Stimulated activated CD4-positive, alpha-beta T cell treated with anti-CD3 and anti-CD28 coated beads, TNF-alpha, amount 100 ng/mL, for 4 hours (primary cell): ENCODE measurements at regions not wholly inside any gene's neighbourhood (a gene's known extent, or its start where the extent isn't known, plus 50 kb on each side); places are given as distances from the start of the nearest gene placed in this dataset.
"Not testable (repeated sequence)": the region's sequence is repeated elsewhere in the genome, so short reads cannot be mapped to it uniquely, and the experiment has no call there.

Experiments used
- DNase-seq, 3 experiments: peaks; one replicate each; pipeline ENCODE4 v3.0.0-alpha.2; 2020; ENCODE audit warnings: low read depth in 3 of 3

DNA sequence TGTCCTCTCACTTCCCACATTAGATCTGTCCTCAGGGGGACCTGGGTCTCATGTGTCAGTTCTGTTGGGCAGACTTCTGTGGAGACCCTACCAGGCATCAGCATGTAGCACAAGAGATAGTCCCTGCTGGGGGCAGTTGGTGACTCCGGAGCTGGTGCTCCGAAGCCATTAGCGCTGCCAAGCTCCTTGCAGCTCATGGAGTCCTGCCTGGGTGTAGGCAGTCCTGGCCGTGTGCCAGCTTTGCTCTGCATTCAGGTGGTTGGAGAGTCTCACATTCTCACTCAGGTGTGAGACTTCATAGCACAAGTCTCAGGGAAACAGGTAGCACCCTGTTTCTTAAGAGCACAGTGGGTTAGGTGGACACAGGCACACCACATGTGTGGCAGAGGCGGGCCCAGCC lies 202.3 kb downstream of the LIPI start:
- not testable (repeated sequence) for DNase-seq

DNA sequence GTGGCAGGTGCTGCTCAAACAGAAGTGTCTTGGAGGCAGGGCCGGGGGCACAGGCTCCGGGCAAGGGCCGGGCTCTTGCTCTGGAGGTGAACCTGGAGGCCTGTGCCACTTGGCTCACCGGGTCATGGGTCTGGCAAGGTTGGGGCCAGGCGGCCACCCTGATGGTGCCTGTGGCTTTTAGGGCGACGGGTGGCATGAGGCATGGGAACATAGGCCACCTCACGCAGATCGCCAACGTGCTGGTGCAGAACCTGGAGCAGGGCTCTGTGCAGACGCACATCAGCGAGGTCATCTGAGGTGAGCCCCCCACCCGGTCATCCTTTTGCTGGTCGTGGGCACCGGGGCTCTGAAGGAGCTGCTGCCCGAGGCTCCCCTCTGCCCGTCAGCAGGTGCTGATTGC lies 202.7 kb downstream of the LIPI start:
- not testable (repeated sequence) for DNase-seq

- DNase-seq, result not testable (repeated sequence)
Measured at GRCh38 chr21:14006144-14006543, 204.6 kb downstream of the LIPI start.

DNA sequence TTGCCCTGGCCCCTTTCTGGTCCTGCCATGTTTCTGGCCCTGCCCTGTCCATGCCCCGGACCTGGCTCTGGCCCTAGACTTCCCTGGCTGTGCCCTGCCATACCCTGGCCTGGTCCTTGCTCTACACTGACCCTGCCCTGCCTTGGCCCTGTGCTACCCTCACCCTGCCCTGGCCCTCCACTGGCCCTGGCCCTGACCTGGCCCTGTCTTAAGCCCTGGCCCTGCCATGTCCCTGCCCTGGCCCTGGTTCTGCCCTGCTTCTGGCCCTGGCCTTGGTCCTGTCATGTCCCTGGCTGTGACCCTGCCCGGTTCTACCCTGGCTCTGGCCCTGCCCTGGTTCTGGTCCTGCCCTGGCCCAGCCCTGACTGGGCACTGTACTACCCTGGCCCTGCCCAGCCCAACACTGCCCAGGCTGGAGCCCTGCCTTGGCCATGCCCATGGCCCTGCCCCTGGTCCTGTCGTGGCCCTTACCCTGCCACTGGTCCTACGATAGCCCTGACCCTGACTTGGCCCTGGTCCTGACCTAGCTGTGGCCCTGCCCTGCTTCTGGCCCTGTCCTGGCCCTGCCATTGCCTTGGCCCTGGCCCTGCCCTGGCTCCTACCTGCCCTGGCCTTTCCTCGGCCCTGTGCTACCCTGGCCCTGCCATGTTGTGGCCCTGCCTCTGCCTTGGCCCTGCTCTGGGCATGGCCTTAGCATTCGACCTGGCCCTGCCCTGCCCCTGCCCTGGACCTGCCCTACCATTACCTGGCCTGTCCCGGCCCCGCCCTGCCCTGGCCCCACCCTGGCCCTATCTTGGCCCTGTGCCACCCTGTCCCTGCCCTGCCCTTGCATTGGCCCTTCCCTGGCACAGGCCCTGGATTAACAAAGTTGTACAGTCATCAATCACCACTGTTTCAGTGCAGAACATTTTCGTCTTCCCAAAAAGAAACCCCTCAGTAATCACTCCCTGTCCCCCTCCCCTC lies 223.5 kb downstream of the LIPI start:
- DNase-seq, result not testable (repeated sequence)

- not testable (repeated sequence) for DNase-seq
Measured at GRCh38 chr21:13985865-13986863, 224.6 kb downstream of the LIPI start.

- DNase-seq, result not testable (repeated sequence)
Measured at GRCh38 chr21:13985137-13985864, 225.5 kb downstream of the LIPI start.

DNA sequence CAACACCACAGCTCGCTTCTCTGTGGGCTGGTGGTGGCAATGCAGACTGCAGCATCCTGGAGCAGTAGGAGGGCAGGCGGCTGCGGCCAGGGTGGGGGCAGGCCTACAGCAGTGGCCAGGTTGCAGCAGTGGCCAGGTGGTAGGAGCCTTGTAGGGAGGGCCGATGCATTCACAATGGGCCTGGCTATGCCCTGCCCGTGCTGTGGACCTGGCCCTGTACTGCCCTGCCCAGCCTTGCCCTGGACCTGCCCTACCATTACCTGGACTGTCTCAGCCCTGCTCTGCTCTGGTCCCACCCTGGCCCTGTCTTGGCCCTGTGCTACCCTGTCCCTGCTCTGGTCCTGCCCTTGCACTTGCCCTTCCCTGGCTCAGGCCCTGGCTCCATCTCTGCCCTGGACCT lies 226.0 kb downstream of the LIPI start:
- not testable (repeated sequence) for DNase-seq

GRCh38 chr21:13981176-13982087 lies 229.3 kb downstream of the LIPI start:
- not testable (repeated sequence) for DNase-seq

GRCh38 chr21:13980115-13980662 lies 230.6 kb downstream of the LIPI start:
- peak in 2 of 3 experiments; percentile 29 to 39 for DNase-seq

GRCh38 chr21:13979608-13980007 lies 231.1 kb downstream of the LIPI start:
- DNase-seq, result not testable (repeated sequence)

DNA sequence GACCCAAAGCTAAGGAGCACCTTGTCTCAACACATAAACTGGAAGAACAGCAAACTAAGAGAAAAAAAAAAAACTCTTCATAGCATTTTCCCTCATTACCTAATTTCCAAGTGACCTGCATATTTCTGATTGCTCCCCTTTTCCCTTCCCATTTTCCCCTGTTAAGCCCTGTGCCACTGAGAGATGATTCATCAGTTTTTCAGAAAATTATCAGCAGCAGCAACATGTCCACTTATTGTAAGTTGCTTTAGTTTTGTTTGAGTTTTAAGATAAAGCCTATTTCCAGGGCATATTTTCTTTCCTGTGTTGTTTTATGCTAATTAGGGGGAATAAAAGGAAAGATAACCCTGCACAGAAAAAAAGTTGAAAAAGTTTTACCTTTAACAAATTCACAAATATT lies 236.2 kb downstream of the LIPI start:
- not testable (repeated sequence) for DNase-seq

- not testable (repeated sequence) for DNase-seq
Measured at GRCh38 chr21:13969853-13970252, 240.9 kb downstream of the LIPI start.

DNA sequence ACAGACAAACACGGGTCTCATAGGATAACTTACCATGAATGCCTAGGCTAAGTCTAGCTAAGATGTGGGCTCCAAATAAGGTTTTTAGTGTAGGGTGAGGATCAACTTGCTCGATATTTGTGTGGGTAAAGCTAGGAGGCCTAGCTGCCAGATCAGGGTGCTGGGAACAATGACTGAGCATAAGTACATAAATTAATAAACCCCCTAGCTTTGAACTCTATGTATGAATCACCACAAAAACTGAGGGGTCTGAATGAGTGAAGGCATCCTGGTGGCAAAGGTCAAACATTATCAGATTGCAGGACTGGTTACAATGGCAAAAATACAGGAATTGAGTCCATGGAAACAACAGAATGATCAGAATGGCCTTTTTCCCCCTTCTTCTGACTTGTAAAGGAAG lies 241.8 kb downstream of the LIPI start:
- not testable (repeated sequence) for DNase-seq

DNA sequence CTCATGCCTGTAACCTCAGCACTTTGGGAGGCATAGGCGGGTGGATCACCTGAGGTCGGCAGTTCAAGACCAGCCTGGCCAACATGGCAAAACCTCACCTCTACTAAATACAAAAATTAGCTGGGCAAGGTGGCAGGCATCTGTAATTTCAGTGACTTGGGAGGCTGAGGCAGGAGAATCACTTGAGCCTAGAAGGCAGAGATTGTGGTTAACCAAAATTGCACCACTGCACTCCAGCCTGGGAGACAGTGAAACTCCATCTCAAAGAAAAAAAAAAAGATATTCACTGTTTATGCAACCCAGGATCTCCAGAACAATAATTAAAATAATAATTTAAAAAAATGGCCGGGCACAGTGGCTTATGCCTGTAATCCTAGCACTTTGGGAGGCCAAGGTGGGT lies 247.5 kb downstream of the LIPI start:
- DNase-seq, result not testable (repeated sequence)

DNA sequence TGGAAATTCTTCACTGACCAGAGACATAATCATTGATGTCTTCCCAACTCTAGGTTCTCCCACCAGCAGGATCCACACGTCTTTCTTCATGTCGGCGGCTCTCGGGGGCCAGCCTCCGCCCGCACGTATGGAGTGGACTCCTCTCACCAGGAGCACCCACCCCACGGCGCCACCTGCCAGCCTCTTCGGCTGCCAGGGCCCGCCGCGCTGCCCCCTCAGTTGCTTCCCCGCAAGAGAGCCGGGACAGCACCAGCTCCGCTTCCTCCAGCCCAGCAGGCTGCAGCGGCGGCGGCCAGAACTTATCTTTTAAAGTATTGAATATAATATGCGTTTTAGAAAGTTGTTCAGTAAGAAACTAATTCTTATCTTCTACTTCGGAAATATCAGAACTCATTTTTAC lies 273.5 kb downstream of the LIPI start:
- no peak for DNase-seq

DNA sequence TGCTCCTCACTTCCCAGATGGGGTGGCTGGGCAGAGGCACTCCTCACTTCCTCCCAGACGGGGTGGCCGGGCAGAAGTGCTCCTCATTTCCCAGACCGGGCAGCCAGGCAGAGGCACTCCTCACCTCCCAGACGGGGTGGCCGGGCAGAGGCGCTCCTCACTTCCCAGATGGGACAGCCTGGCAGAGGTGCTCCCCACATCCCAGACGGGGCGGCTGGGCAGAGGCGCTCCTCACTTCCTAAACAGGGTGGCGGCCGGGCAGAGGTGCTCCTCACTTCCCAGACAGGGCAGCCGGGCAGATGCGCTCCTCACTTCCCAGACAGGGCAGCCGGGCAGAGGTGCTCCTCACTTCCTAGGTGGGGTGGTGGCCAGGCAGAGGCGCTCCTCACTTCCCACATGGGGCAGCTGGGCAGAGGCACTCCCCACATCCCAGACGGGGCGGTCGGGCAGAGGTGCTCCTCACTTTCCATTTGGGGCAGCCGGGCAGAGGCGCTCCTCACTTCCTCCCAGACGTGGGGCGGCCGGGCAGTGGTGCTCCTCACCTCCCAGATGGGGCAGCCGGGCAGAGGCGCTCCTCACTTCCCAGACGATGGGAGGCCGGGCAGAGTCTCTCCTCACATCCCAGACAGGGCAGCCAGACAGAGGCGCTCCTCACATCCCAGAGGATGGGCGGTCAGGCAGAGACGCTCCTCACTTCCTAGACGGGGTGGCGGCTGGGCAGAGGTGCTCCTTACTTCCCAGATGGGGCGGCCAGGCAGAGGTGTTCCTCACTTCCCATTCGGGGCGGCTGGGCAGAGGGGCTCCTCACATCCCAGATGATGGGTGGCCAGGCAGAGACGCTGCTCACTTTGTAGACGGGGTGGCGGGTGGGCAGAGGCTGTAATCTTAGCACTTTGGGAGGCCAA lies 274.5 kb downstream of the LIPI start:
- DNase-seq, result not testable (repeated sequence)

- not testable (repeated sequence) for DNase-seq
Measured at GRCh38 chr21:13935396-13936032, 275.2 kb downstream of the LIPI start.

DNA sequence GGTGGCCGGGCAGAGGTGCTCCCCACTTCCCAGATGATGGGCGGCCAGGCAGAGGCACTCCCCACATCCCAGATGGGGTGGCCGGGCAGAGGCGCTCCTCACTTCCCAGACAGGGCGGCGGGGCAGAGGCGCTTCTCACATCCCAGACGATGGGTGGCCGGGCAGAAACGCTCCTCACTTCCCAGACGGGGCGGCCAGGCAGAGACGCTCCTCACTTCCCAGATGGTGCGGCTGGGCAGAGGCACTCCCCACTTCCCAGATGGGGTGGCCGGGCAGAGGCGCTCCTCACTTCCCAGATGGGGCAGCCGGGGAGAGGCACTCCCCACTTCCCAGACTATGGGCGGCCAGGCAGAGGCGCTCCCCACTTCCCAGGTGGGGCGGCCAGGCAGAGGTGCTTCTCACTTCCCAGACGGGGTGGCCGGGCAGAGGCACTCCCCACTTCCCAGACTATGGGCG lies 275.8 kb downstream of the LIPI start:
- DNase-seq, result not testable (repeated sequence)
